Pancreas (tissue), 10 donors: ENCODE measurements at regions not wholly inside any gene's neighbourhood (a gene's known extent, or its start where the extent isn't known, plus 50 kb on each side); places are given as distances from the start of the nearest gene placed in this dataset.

ENCODE experiments used
- ATAC-seq, 4 donors: fragments of 200-7000 bp; cut with Tn5 transposase; one replicate each; pipeline versions ENCODE4 v1.8.0 to v1.9.1; 2020; ENCODE audit warnings: mild to moderate bottlenecking in 4 of 4, moderate library complexity in 4 of 4
- DNase-seq, 6 donors: peaks; one replicate each; pipeline ENCODE4 v3.0.0-alpha.2; 2020
- FAIRE-seq: peaks from 2 replicates; lab custom pipeline; 2012; peaks lifted over from hg19 to GRCh38; lab: Jason Lieb, UNC
- H3K27ac ChIP-seq, 4 donors: fragments of 200-600 bp; sonication (generic); 1 replicate in 3 of 4; 2 replicates in 1 of 4; pipeline versions ENCODE4 v1.5.0 to v1.8.0; 2020
- H3K27me3 ChIP-seq, 4 donors: fragments of 200-600 bp; one replicate each; pipeline ENCODE4 v1.8.0; 2021
- H3K36me3 ChIP-seq, 3 donors: fragments of 200-600 bp; sonication (generic) in 1 of 3; one replicate each; pipeline versions ENCODE4 v1.5.0 to v1.8.0; 2020 to 2021
- H3K4me1 ChIP-seq, 3 donors: fragments of 200-600 bp; one replicate each; pipeline ENCODE4 v1.8.0; 2021
- H3K4me3 ChIP-seq, 4 donors: fragments of 200-600 bp; sonication (generic) in 2 of 4; one replicate each; pipeline versions ENCODE4 v1.5.0 to v1.8.0; 2020 to 2021
- H3K9me3 ChIP-seq, 4 donors: fragments of 200-600 bp; one replicate each; pipeline ENCODE4 v1.8.0; 2021
- WGBS, 2 donors: extraction: QIAGEN DNeasy Blood & Tissue Kit; methylation state at CpG; one replicate each; pipeline ENCODE4 v1.1.7; 2013; 5-methylcytosine and 5-hydroxymethylcytosine counted together
- intact Hi-C, 3 donors: fragments of 100-400 bp; cut with DNase I; formaldehyde crosslinking; loops; one replicate each; pipeline versions ENCODE4 v1.11.1 to v1.14.2; 2022
- TF ChIP-seq, protein P1 (sequence below), 4 donors: fragments of 200-600 bp; sonication (generic) in 3 of 4; IDR thresholded peaks; one replicate each; pipeline versions ENCODE4 v1.5.0 to v1.8.0; 2021; ENCODE audit warnings: antibody characterized with exemption in 4 of 4
- donor health status: healthy with polysubstance abuse.
- donor health status: DM: no; HTN: no; CAD: no; lungs with moderate emphysema.
- donor health status: DM: no; HTN: no; CAD: no.
- donor health status: control.
- donor health status: control.
- donor health status: Bipolar disorder and iron deficiency.
- donor health status: DM: yes; HTN: yes; CAD: no.
- donor health status: DM: no; HTN: no; CAD: no.
- donor health status: DM: no; HTN: no; CAD: no.
- donor health status: DM: yes; HTN: yes; CAD: no.

DNA sequence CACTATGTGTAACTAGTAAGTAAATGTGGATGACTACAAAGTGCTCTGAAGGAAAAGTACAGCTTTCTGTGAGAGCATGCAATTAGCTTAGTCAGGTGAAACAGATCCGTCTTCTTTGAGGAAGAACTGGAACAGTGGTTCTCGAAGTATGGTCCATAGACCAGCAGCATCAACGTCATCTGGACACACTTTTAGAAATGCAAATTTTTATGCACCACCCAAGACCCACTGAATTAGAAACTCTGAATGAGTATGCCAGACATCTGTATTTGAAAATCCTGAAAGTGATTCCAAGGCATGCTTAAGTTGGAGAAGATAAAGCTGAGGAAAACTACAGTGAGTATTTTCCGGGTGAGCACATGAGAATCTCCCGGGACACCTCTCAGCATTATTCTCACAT lies 130.7 kb upstream of the SPHKAP start:
- TF ChIP-seq, protein P1, sequence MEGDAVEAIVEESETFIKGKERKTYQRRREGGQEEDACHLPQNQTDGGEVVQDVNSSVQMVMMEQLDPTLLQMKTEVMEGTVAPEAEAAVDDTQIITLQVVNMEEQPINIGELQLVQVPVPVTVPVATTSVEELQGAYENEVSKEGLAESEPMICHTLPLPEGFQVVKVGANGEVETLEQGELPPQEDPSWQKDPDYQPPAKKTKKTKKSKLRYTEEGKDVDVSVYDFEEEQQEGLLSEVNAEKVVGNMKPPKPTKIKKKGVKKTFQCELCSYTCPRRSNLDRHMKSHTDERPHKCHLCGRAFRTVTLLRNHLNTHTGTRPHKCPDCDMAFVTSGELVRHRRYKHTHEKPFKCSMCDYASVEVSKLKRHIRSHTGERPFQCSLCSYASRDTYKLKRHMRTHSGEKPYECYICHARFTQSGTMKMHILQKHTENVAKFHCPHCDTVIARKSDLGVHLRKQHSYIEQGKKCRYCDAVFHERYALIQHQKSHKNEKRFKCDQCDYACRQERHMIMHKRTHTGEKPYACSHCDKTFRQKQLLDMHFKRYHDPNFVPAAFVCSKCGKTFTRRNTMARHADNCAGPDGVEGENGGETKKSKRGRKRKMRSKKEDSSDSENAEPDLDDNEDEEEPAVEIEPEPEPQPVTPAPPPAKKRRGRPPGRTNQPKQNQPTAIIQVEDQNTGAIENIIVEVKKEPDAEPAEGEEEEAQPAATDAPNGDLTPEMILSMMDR (IDR thresholded peaks at IDR 0.05), result no peak
- Histone ChIP-seq H3K4me1 (no peaks in the 10 kb centered on the region), H3K9me3 (no peaks in the 10 kb centered on the region), H3K4me3 (no peak overlapping the region), H3K27me3 (no peaks in the 10 kb centered on the region), H3K27ac (no peak overlapping the region), H3K36me3 (no peaks in the 10 kb centered on the region)
- FAIRE-seq (no peak), ATAC-seq (no peak), DNase-seq (no peak)
- intact Hi-C loops, result no loop called here
- WGBS, 2 donors, result 73 to 83% methylated on average over 5 of the region's 5 CpGs

- no peak overlapping the region for H3K4me3 ChIP-seq
These were observed 122.5 kb upstream of the SPHKAP start for GRCh38 chr2:228303960-228304359.

GRCh38 chr2:228283491-228284171 lies 102.1 kb upstream of the SPHKAP start:
- no peak for FAIRE-seq

More at GRCh38 chr2:228303960-228304359, 122.5 kb upstream of the SPHKAP start:
- ATAC-seq, result no peak
- no peaks in the 10 kb centered on the region for H3K27me3 ChIP-seq
- FAIRE-seq, result no peak
- no peak for DNase-seq
- intact Hi-C loops, result no loop called here
- no peaks in the 10 kb centered on the region for H3K9me3 ChIP-seq
- 75 to 82% methylated on average over 3 of the region's 3 CpGs for WGBS, 2 donors
- TF ChIP-seq, protein P1 (IDR thresholded peaks at IDR 0.05), result no peak
- H3K36me3 ChIP-seq, result no peaks in the 10 kb centered on the region
- H3K4me1 ChIP-seq, result no peaks in the 10 kb centered on the region
- no peak overlapping the region for H3K27ac ChIP-seq

GRCh38 chr2:228282376-228282775 lies 100.9 kb upstream of the SPHKAP start:
- 82 to 87% methylated on average over 2 of the region's 2 CpGs for WGBS, 2 donors
- no peaks in the 10 kb centered on the region for H3K27me3 ChIP-seq
- no peak overlapping the region for H3K4me3 ChIP-seq
- H3K27ac ChIP-seq, result no peak overlapping the region
- DNase-seq (no peak), FAIRE-seq (no peak), ATAC-seq (no peak)
- no peaks in the 10 kb centered on the region for H3K36me3 ChIP-seq
- TF ChIP-seq, protein P1 (IDR thresholded peaks at IDR 0.05), result no peak
- no peaks in the 10 kb centered on the region for H3K9me3 ChIP-seq
- intact Hi-C loops, result no loop called here
- no peaks in the 10 kb centered on the region for H3K4me1 ChIP-seq

More at GRCh38 chr2:228283491-228284171, 102.1 kb upstream of the SPHKAP start:
- Histone ChIP-seq H3K4me1 (no peaks in the 10 kb centered on the region), H3K4me3 (no peak overlapping the region), H3K27me3 (no peaks in the 10 kb centered on the region), H3K27ac (no peak overlapping the region), H3K36me3 (no peaks in the 10 kb centered on the region), H3K9me3 (no peaks in the 10 kb centered on the region)
- DNase-seq, result no peak
- TF ChIP-seq, protein P1 (IDR thresholded peaks at IDR 0.05), result no peak
- ATAC-seq, result peak in 1 of 4 donors; percentile 36
- intact Hi-C loops, result no loop called here
- 71 to 82% methylated on average over 3 of the region's 3 CpGs for WGBS, 2 donors

DNA sequence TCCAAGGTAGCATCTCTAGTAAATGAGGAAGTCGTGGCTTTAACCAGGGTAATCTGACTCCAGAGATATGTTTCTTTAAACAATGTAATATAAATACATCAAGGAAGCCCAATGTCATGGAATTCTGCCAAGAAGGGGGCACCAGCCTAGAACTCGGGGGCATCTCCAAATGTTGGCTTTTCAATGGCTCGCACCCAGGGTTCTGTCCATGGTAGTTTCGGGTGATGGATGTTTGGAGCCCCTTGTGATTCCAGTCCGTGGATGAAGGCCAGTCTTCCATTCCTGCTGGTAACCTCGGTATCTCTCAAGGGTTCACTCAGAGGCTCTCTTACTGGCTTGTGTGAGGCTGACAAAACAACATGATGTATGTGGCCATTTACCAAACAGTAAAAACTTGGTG lies 91.7 kb upstream of the SPHKAP start:
- H3K9me3 ChIP-seq, result no peaks in the 10 kb centered on the region
- no peaks in the 10 kb centered on the region for H3K36me3 ChIP-seq
- H3K27me3 ChIP-seq, result no peaks in the 10 kb centered on the region
- no peak overlapping the region for H3K27ac ChIP-seq
- H3K4me3 ChIP-seq, result no peak overlapping the region
- FAIRE-seq, result no peak
- DNase-seq, result no peak
- no peaks in the 10 kb centered on the region for H3K4me1 ChIP-seq
- intact Hi-C loops, result no loop called here
- WGBS, 2 donors, result 64 to 70% methylated on average over 6 of the region's 6 CpGs
- ATAC-seq, result no peak
- TF ChIP-seq, protein P1 (IDR thresholded peaks at IDR 0.05), result no peak
